ENCODE measurements at regions not wholly inside any gene's neighbourhood (a gene's known extent, or its start where the extent isn't known, plus 50 kb on each side); places are given as distances from the start of the nearest gene placed in this dataset.

DNA sequence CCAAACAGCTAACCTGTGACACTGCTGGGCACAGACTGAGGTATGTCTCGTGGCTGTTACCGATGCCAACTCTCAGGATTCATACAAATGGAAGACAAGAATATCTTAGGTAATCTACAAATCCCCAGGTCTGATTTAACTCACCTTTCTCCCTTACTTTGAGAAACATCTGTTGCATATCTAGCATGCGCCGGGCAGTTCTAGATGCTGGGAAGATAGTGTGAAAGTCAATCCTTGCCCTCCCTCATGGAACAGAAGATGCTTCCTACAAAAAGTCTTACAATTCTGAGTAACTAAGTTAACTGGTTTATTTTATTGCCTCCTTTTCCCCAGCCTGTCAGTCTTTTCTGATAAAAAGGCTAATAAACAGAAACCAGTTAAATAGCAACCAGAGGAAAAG lies 212.2 kb upstream of the FAT1 start:
- intact Hi-C loops (cut with micrococcal nuclease): no loop called here
- no peaks in the 10 kb centered on the region for H3K9me3 ChIP-seq (ENCODE audit: control insufficient read depth in 1 of 2, low read length in 2 of 2)
- H3K27me3 ChIP-seq (ENCODE audit: insufficient read depth, low read length): no peaks in the 10 kb centered on the region
- H3K4me3 Mint-ChIP-seq: no peak overlapping the region
- no peak for DNase-seq
- ChIA-PET CTCF (ENCODE audit: partially characterized antibody) (no interaction called here), POLR2A (ENCODE audit: partially characterized antibody) (no interaction called here)
- no peaks in the 10 kb centered on the region for H3K27me3 Mint-ChIP-seq
- H3K4me1 Mint-ChIP-seq: no peaks in the 10 kb centered on the region
- no peaks in the 10 kb centered on the region for H3K4me1 ChIP-seq (ENCODE audit: insufficient read depth, low read length)
- no peak overlapping the region for H3K27ac ChIP-seq (ENCODE audit: low read depth, low read length)
- H3K9me3 Mint-ChIP-seq: peaks cover 0 to 8% (median 2%) of the 10 kb centered on the region in 8 donors
- H3K4me3 ChIP-seq (ENCODE audit: low read length in 2 of 2): no peak overlapping the region
- H3K36me3 ChIP-seq (ENCODE audit: insufficient read depth, low read length): no peaks in the 10 kb centered on the region
- H3K27ac Mint-ChIP-seq: no peak overlapping the region
- no peaks in the 10 kb centered on the region for H3K36me3 Mint-ChIP-seq

DNA sequence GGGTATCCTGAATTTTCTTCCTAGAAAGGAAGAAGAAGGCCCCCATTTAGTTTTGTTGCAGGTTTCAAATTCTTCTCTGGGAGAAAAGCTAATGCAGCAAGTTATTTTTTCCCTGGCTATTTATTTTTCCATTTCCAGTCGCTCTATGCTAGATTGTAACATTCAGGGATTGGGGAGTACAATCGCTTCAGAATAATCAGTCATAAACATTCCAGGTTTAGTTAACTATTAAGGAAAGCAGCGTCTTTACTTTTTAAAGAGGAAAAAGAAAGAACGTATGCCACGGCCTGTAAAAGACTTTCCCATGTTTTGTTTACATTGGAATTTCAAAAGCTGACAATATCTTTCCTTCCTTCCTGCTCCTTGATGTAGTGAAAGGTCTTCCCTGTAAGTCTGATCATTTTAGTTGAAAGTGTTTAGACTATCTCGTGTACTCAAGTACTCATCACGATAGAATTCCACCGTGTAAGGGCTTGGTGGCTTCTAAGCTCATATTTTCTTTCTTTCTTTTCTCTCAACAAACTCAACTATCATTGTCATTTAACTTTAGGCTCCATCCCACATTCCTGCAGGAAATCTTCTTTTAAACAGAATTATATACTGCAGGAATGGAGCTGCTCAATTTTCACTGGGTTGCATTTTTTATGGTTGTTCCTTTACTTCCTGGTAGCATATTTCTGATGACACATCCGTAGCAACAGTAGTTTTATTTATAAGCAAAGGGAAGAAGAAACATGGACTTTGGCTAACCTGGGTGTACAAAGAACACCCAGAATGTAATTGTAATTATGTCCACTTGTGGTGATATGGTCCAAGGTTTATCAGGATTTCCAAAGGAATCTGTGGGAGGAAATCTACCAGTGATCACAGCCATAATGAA lies 213.1 kb upstream of the FAT1 start:
- no peaks in the 10 kb centered on the region for H3K27me3 Mint-ChIP-seq
- H3K4me3 ChIP-seq (ENCODE audit: low read length in 2 of 2): no peak overlapping the region
- DNase-seq: no peak
- no peak overlapping the region for H3K4me3 Mint-ChIP-seq
- no peak overlapping the region for H3K27ac ChIP-seq (ENCODE audit: low read depth, low read length)
- ChIA-PET POLR2A (ENCODE audit: partially characterized antibody) (no interaction called here), CTCF (ENCODE audit: partially characterized antibody) (no interaction called here)
- H3K9me3 ChIP-seq (ENCODE audit: control insufficient read depth in 1 of 2, low read length in 2 of 2): no peaks in the 10 kb centered on the region
- H3K27ac Mint-ChIP-seq: no peak overlapping the region
- H3K36me3 ChIP-seq (ENCODE audit: insufficient read depth, low read length): no peaks in the 10 kb centered on the region
- no peaks in the 10 kb centered on the region for H3K4me1 ChIP-seq (ENCODE audit: insufficient read depth, low read length)
- H3K9me3 Mint-ChIP-seq: peaks cover 0 to 8% (median under 1%) of the 10 kb centered on the region in 8 donors
- no peaks in the 10 kb centered on the region for H3K36me3 Mint-ChIP-seq
- no peaks in the 10 kb centered on the region for H3K4me1 Mint-ChIP-seq
- no peaks in the 10 kb centered on the region for H3K27me3 ChIP-seq (ENCODE audit: insufficient read depth, low read length)
- intact Hi-C loops (cut with micrococcal nuclease): no loop called here

DNA sequence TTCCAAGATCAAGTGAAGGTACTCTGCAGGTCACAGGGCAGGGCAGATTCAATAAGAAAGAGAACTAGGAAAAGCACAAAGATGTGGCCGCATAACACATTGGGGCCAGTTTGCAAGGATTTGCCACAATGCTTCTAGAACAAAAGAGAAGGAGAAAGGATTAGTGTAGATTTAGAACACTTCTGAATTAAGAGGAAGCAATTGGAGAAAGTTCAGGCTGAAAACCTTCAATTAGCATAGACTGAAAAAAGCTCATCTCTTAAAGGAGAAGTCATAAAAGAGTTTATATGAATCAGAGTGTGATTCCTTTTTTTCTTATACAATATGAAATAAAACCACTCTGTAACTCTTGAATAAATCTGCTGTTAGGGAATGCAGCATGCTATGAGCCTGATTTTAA lies 215.6 kb upstream of the FAT1 start:
- Histone ChIP-seq H3K4me3 (ENCODE audit: low read length in 2 of 2) (no peak overlapping the region), H3K27ac (ENCODE audit: low read depth, low read length) (no peak overlapping the region), H3K27me3 (ENCODE audit: insufficient read depth, low read length) (no peaks in the 10 kb centered on the region), H3K36me3 (ENCODE audit: insufficient read depth, low read length) (no peaks in the 10 kb centered on the region), H3K4me1 (ENCODE audit: insufficient read depth, low read length) (no peaks in the 10 kb centered on the region), H3K9me3 (ENCODE audit: control insufficient read depth in 1 of 2, low read length in 2 of 2) (no peaks in the 10 kb centered on the region)
- CTCF ChIA-PET (ENCODE audit: partially characterized antibody): no interaction called here
- no peak overlapping the region for H3K27ac Mint-ChIP-seq
- no peaks in the 10 kb centered on the region for H3K36me3 Mint-ChIP-seq
- H3K4me3 Mint-ChIP-seq: no peak overlapping the region
- DNase-seq: no peak
- peaks cover 0 to 8% (median under 1%) of the 10 kb centered on the region in 8 donors for H3K9me3 Mint-ChIP-seq
- H3K4me1 Mint-ChIP-seq: no peaks in the 10 kb centered on the region
- POLR2A ChIA-PET (ENCODE audit: partially characterized antibody): no interaction called here
- intact Hi-C loops (cut with micrococcal nuclease): no loop called here
- H3K27me3 Mint-ChIP-seq: no peaks in the 10 kb centered on the region

DNA sequence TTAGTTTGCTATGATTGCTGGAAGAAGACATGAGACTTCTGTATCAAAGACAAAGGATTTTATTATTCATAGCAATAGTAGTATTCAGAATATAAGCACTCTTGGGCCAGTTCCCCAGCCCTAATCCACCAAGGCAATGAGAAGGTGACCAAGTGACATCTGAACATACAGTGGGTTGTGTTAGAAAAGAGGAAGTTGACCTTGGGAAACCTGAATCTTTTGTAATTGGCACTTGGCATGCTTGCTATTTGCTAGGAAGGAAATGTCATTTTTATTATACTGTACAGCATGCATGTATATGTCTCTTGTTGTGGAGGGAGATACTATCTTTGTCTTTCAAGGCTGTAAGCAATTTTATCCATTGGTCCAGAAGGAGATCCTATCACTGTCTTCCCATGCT lies 216.1 kb upstream of the FAT1 start:
- H3K36me3 Mint-ChIP-seq: no peaks in the 10 kb centered on the region
- no peak overlapping the region for H3K27ac Mint-ChIP-seq
- CTCF ChIA-PET (ENCODE audit: partially characterized antibody): no interaction called here
- no peaks in the 10 kb centered on the region for H3K27me3 Mint-ChIP-seq
- DNase-seq: no peak
- H3K27ac ChIP-seq (ENCODE audit: low read depth, low read length): no peak overlapping the region
- peaks cover 0 to 8% (median 1%) of the 10 kb centered on the region in 8 donors for H3K9me3 Mint-ChIP-seq
- H3K36me3 ChIP-seq (ENCODE audit: insufficient read depth, low read length): no peaks in the 10 kb centered on the region
- no peaks in the 10 kb centered on the region for H3K4me1 Mint-ChIP-seq
- POLR2A ChIA-PET (ENCODE audit: partially characterized antibody): no interaction called here
- H3K27me3 ChIP-seq (ENCODE audit: insufficient read depth, low read length): no peaks in the 10 kb centered on the region
- H3K9me3 ChIP-seq (ENCODE audit: control insufficient read depth in 1 of 2, low read length in 2 of 2): no peaks in the 10 kb centered on the region
- intact Hi-C loops (cut with micrococcal nuclease): no loop called here
- H3K4me3 Mint-ChIP-seq: no peak overlapping the region
- H3K4me3 ChIP-seq (ENCODE audit: low read length in 2 of 2): no peak overlapping the region
- no peaks in the 10 kb centered on the region for H3K4me1 ChIP-seq (ENCODE audit: insufficient read depth, low read length)

DNA sequence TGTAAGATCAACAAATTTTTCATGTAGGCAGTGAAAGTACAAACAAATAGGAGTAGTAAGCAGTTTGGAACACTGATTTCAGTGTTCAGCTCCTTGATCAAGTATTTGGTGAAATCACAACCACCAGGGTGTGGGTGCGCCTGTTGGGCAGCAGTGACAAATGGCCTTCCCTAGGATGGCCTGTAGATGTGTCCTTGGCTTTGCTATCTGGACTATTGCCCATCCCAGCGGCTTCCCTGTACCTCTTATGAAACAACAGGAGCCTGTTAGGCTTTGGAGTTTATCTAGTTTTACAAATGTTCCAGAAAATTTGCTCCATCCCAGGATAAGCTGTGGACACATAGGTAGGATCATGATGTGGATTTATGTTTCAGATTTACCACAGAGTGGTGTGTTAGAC lies 216.8 kb upstream of the FAT1 start:
- Mint-ChIP-seq H3K4me1 (no peaks in the 10 kb centered on the region), H3K4me3 (no peak overlapping the region), H3K36me3 (no peaks in the 10 kb centered on the region), H3K9me3 (peaks cover 0 to 12% (median 1%) of the 10 kb centered on the region in 8 donors), H3K27me3 (no peaks in the 10 kb centered on the region), H3K27ac (no peak overlapping the region)
- no peaks in the 10 kb centered on the region for H3K4me1 ChIP-seq (ENCODE audit: insufficient read depth, low read length)
- intact Hi-C loops (cut with micrococcal nuclease): no loop called here
- H3K9me3 ChIP-seq (ENCODE audit: control insufficient read depth in 1 of 2, low read length in 2 of 2): no peaks in the 10 kb centered on the region
- no peaks in the 10 kb centered on the region for H3K36me3 ChIP-seq (ENCODE audit: insufficient read depth, low read length)
- no peaks in the 10 kb centered on the region for H3K27me3 ChIP-seq (ENCODE audit: insufficient read depth, low read length)
- H3K27ac ChIP-seq (ENCODE audit: low read depth, low read length): no peak overlapping the region
- ChIA-PET CTCF (ENCODE audit: partially characterized antibody) (no interaction called here), POLR2A (ENCODE audit: partially characterized antibody) (no interaction called here)
- no peak for DNase-seq
- H3K4me3 ChIP-seq (ENCODE audit: low read length in 2 of 2): no peak overlapping the region

DNA sequence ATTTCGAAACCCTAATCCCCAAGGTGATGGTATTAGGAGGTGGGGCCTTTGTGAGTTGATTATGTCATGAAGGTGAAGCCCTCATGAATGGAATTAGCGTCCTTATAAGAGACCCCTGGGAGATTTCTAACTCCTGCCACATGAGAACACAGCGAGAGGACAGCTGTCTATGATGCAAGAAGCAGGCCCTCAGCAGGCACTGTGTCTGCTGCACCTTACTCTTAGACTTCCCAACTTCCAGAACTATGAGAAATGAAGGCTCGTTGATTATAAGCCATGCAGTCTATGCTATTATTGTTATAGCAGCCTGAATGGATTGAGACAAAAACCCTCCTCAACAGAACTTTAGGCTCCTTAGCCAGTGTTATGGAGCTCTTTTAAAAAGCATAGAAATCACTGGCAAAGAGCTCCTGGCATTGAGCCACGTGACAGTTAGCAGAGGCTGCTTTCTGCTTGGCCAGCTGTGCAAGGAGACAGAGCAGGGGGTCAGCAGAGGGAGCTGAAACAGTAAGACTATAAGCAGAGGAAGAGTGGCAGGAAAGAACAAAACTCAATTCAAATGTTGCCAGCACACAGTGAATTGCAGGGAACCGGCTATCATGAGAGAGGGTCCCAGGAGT lies 219.2 kb upstream of the FAT1 start:
- no peaks in the 10 kb centered on the region for H3K4me1 ChIP-seq (ENCODE audit: insufficient read depth, low read length)
- no peaks in the 10 kb centered on the region for H3K36me3 ChIP-seq (ENCODE audit: insufficient read depth, low read length)
- CTCF ChIA-PET (ENCODE audit: partially characterized antibody): no interaction called here

DNA sequence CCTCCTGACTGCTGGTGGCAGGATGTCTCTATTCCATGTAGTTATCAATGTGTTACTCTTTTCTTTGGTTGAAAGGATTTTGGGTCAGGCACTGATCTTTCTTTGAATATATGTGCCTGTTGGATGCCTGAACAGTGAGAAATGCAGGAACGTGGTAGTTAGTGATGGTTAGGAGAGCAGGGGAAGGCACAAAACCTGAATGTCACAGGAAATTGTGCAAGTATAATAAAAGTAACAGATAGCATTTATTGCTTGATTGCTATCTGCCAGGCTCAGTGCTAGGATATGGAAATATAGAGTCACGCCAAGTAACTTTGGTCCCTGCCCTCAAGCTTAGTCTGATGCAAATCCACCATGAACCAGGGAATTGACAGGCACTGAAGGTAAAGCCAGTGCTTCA lies 219.8 kb upstream of the FAT1 start:
- no peaks in the 10 kb centered on the region for H3K36me3 ChIP-seq (ENCODE audit: insufficient read depth, low read length)
- H3K27ac ChIP-seq (ENCODE audit: low read depth, low read length): no peak overlapping the region
- Mint-ChIP-seq H3K4me3 (no peak overlapping the region), H3K9me3 (peaks cover 0 to 11% (median 0%) of the 10 kb centered on the region in 8 donors), H3K36me3 (no peaks in the 10 kb centered on the region), H3K4me1 (no peaks in the 10 kb centered on the region), H3K27me3 (no peaks in the 10 kb centered on the region), H3K27ac (no peak overlapping the region)
- POLR2A ChIA-PET (ENCODE audit: partially characterized antibody): no interaction called here
- intact Hi-C loops (cut with micrococcal nuclease): no loop called here
- H3K4me3 ChIP-seq (ENCODE audit: low read length in 2 of 2): no peak overlapping the region
- DNase-seq: no peak
- no peaks in the 10 kb centered on the region for H3K4me1 ChIP-seq (ENCODE audit: insufficient read depth, low read length)
- CTCF ChIA-PET (ENCODE audit: partially characterized antibody): no interaction called here
- H3K27me3 ChIP-seq (ENCODE audit: insufficient read depth, low read length): no peaks in the 10 kb centered on the region
- H3K9me3 ChIP-seq (ENCODE audit: control insufficient read depth in 1 of 2, low read length in 2 of 2): no peaks in the 10 kb centered on the region

More for the DNA sequence above, 219.2 kb upstream of the FAT1 start:
- H3K36me3 Mint-ChIP-seq: no peaks in the 10 kb centered on the region
- no peak for DNase-seq
- no peak overlapping the region for H3K27ac Mint-ChIP-seq
- POLR2A ChIA-PET (ENCODE audit: partially characterized antibody): no interaction called here
- Histone ChIP-seq H3K27ac (ENCODE audit: low read depth, low read length) (no peak overlapping the region), H3K27me3 (ENCODE audit: insufficient read depth, low read length) (no peaks in the 10 kb centered on the region), H3K9me3 (ENCODE audit: control insufficient read depth in 1 of 2, low read length in 2 of 2) (no peaks in the 10 kb centered on the region), H3K4me3 (ENCODE audit: low read length in 2 of 2) (no peak overlapping the region)
- intact Hi-C loops (cut with micrococcal nuclease): no loop called here
- H3K4me3 Mint-ChIP-seq: no peak overlapping the region
- no peaks in the 10 kb centered on the region for H3K27me3 Mint-ChIP-seq
- peaks cover 0 to 11% (median 0%) of the 10 kb centered on the region in 8 donors for H3K9me3 Mint-ChIP-seq
- H3K4me1 Mint-ChIP-seq: no peaks in the 10 kb centered on the region

All from CD4-positive, alpha-beta memory T cell (primary cell).